Naive thymus-derived CD4-positive, alpha-beta T cell (primary cell): ENCODE measurements at regions not wholly inside any gene's neighbourhood (a gene's known extent, or its start where the extent isn't known, plus 50 kb on each side); places are given as distances from the start of the nearest gene placed in this dataset.

Source experiments
- ATAC-seq: fragments of 150-1000 bp; cut with Tn5 transposase; 2 replicates; pipeline ENCODE4 v1.10.0; 2021; ENCODE audit warnings: mild to moderate bottlenecking, moderate library complexity
- CTCF ChIA-PET: fragments of 350-600 bp; sonication (Branson Sonifier 250); formaldehyde crosslinking; loops from one replicate; lab custom pipeline; 2021; ENCODE audit warnings: antibody characterized with exemption; lab: Charles Lee
- POLR2A ChIA-PET: fragments of 350-600 bp; sonication (Branson Sonifier 250); formaldehyde crosslinking; loops from one replicate; lab custom pipeline; 2021; ENCODE audit warnings: antibody characterized with exemption, inconsistent platforms; lab: Charles Lee
- DNase-seq, 9 donors: peaks; one replicate each; pipeline versions ENCODE4 v3.0.0 to v3.0.0-alpha.2; 2020 to 2022; ENCODE audit warnings: mixed read lengths in 1 of 9
- H3K27ac ChIP-seq: one replicate; pipeline ENCODE4 v1.7.0; 2013; ENCODE audit warnings: mild to moderate bottlenecking, low read depth, low read length, moderate library complexity
- H3K27me3 ChIP-seq, 2 donors: one replicate each; pipeline ENCODE4 v1.7.0; 2013; ENCODE audit warnings: low read length in 2 of 2, mild to moderate bottlenecking in 2 of 2, moderate library complexity in 2 of 2; ENCODE audit not compliant: control insufficient read depth in 2 of 2, insufficient read depth in 2 of 2
- H3K36me3 ChIP-seq, 3 experiments: 1 replicate in 2 of 3; 2 replicates in 1 of 3; pipeline ENCODE4 v1.7.0; 2013; ENCODE audit warnings: low read length in 3 of 3, mild to moderate bottlenecking in 3 of 3, moderate library complexity in 1 of 3; ENCODE audit not compliant: insufficient read depth in 3 of 3, control insufficient read depth in 2 of 3
- H3K4me1 ChIP-seq, 2 donors: one replicate each; pipeline ENCODE4 v1.7.0; 2013; ENCODE audit warnings: low read length in 2 of 2, mild to moderate bottlenecking in 2 of 2, moderate library complexity in 1 of 2; ENCODE audit not compliant: control insufficient read depth in 2 of 2, insufficient read depth in 2 of 2
- H3K4me3 ChIP-seq: 2 replicates; pipeline ENCODE4 v1.7.0; 2013; ENCODE audit warnings: mild to moderate bottlenecking, low read length
- H3K9me3 ChIP-seq, 3 experiments: 1 replicate in 2 of 3; 2 replicates in 1 of 3; pipeline ENCODE4 v1.7.0; 2013; ENCODE audit warnings: low read length in 3 of 3; ENCODE audit not compliant: control insufficient read depth in 2 of 3
- H3K27ac Mint-ChIP-seq, 9 donors: one replicate each; pipeline ENCODE4 v1.8.0; 2020 to 2022; ENCODE audit warnings: mixed read lengths in 9 of 9, mild to moderate bottlenecking in 8 of 9, moderate library complexity in 5 of 9, inconsistent platforms in 2 of 9
- H3K27me3 Mint-ChIP-seq, 5 donors: one replicate each; pipeline ENCODE4 v1.8.0; 2021 to 2022; ENCODE audit warnings: mixed read lengths in 5 of 5, mild to moderate bottlenecking in 1 of 5
- H3K36me3 Mint-ChIP-seq, 5 donors: one replicate each; pipeline ENCODE4 v1.8.0; 2020 to 2022; ENCODE audit warnings: mixed read lengths in 5 of 5, mild to moderate bottlenecking in 3 of 5, inconsistent platforms in 1 of 5
- H3K4me1 Mint-ChIP-seq, 7 donors: one replicate each; pipeline ENCODE4 v1.8.0; 2020 to 2022; ENCODE audit warnings: mixed read lengths in 7 of 7, mild to moderate bottlenecking in 3 of 7, inconsistent platforms in 1 of 7
- H3K4me3 Mint-ChIP-seq, 10 donors: one replicate each; pipeline ENCODE4 v1.8.0; 2020 to 2022; ENCODE audit warnings: mild to moderate bottlenecking in 10 of 10, mixed read lengths in 10 of 10, moderate library complexity in 6 of 10, inconsistent platforms in 2 of 10
- H3K9me3 Mint-ChIP-seq, 11 donors: one replicate each; pipeline ENCODE4 v1.8.0; 2020 to 2022; ENCODE audit warnings: mixed read lengths in 11 of 11, mild to moderate bottlenecking in 4 of 11, inconsistent platforms in 1 of 11, moderate library complexity in 1 of 11
- intact Hi-C, 2 donors: fragments of 100-400 bp; cut with micrococcal nuclease; formaldehyde crosslinking; loops; one replicate each; pipeline ENCODE4 v1.15.1; 2023

GRCh38 chr4:126756050-126756829, 876.5 kb upstream of the INTU start:
- intact Hi-C loops, result no loop called here
- no peaks in the 10 kb centered on the region for H3K9me3 ChIP-seq
- no peak overlapping the region for H3K27ac ChIP-seq
- DNase-seq, result no peak
- Mint-ChIP-seq H3K27me3 (no peaks in the 10 kb centered on the region), H3K4me1 (peaks cover 0 to 1% (median 0%) of the 10 kb centered on the region in 7 donors), H3K36me3 (no peaks in the 10 kb centered on the region), H3K9me3 (peaks cover 0 to 13% (median 4%) of the 10 kb centered on the region in 11 donors), H3K27ac (no peak overlapping the region), H3K4me3 (no peak overlapping the region)
- no peak for ATAC-seq
- H3K27me3 ChIP-seq, result no peaks in the 10 kb centered on the region
- ChIA-PET CTCF (no interaction called here), POLR2A (no interaction called here)
- H3K36me3 ChIP-seq, result no peaks in the 10 kb centered on the region
- no peak overlapping the region for H3K4me3 ChIP-seq
- no peaks in the 10 kb centered on the region for H3K4me1 ChIP-seq

GRCh38 chr4:126757219-126757618, 875.5 kb upstream of the INTU start:
- Mint-ChIP-seq H3K4me3 (no peak overlapping the region), H3K36me3 (no peaks in the 10 kb centered on the region), H3K4me1 (peaks cover 0 to 1% (median 0%) of the 10 kb centered on the region in 7 donors), H3K9me3 (peaks cover 0 to 8% (median 2%) of the 10 kb centered on the region in 11 donors), H3K27ac (no peak overlapping the region), H3K27me3 (no peaks in the 10 kb centered on the region)
- no peaks in the 10 kb centered on the region for H3K36me3 ChIP-seq
- intact Hi-C loops, result no loop called here
- H3K9me3 ChIP-seq, result no peaks in the 10 kb centered on the region
- ChIA-PET POLR2A (no interaction called here), CTCF (no interaction called here)
- DNase-seq (no peak), ATAC-seq (no peak)
- no peaks in the 10 kb centered on the region for H3K27me3 ChIP-seq
- no peak overlapping the region for H3K27ac ChIP-seq
- H3K4me3 ChIP-seq, result no peak overlapping the region
- H3K4me1 ChIP-seq, result no peaks in the 10 kb centered on the region

DNA sequence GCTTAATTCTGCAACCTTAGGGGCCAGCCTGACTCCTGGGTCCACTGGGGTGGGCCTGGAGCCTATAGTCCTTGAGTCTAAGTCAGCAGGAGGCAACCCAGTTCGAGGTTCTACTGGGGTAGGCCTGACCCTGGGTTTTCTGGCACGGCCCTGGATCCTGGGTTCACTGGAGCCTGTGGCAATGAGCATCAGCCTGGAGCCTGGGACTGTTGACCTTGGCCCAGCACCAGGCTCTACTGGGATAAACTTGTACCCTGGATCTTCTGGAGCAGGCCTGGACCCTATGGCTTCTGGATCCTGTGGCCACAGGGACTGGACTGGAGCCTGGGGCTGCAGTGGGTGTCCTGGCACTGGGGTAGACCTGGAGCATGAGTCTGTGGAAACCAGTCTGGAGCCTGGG, 874.3 kb upstream of the INTU start:
- no peaks in the 10 kb centered on the region for H3K27me3 Mint-ChIP-seq
- ChIA-PET CTCF (no interaction called here), POLR2A (no interaction called here)
- intact Hi-C loops, result no loop called here
- H3K36me3 ChIP-seq, result no peaks in the 10 kb centered on the region
- H3K9me3 ChIP-seq, result no peaks in the 10 kb centered on the region
- no peaks in the 10 kb centered on the region for H3K36me3 Mint-ChIP-seq
- H3K27ac Mint-ChIP-seq, result no peak overlapping the region
- H3K4me1 Mint-ChIP-seq, result peaks cover 0 to 1% (median 0%) of the 10 kb centered on the region in 7 donors
- no peaks in the 10 kb centered on the region for H3K4me1 ChIP-seq
- H3K27me3 ChIP-seq, result no peaks in the 10 kb centered on the region
- no peak overlapping the region for H3K27ac ChIP-seq
- ATAC-seq, result peak; percentile 6
- no peak for DNase-seq
- no peak overlapping the region for H3K4me3 ChIP-seq
- no peak overlapping the region for H3K4me3 Mint-ChIP-seq
- peaks cover 0 to 13% (median 4%) of the 10 kb centered on the region in 11 donors for H3K9me3 Mint-ChIP-seq

GRCh38 chr4:126761947-126762662, 870.7 kb upstream of the INTU start:
- H3K27ac ChIP-seq, result no peak overlapping the region
- Mint-ChIP-seq H3K27me3 (no peaks in the 10 kb centered on the region), H3K4me1 (peaks cover 0 to 1% (median 0%) of the 10 kb centered on the region in 7 donors), H3K9me3 (peaks cover 0 to 12% (median 5%) of the 10 kb centered on the region in 11 donors), H3K4me3 (no peak overlapping the region), H3K36me3 (no peaks in the 10 kb centered on the region), H3K27ac (no peak overlapping the region)
- no peak for ATAC-seq
- no peaks in the 10 kb centered on the region for H3K9me3 ChIP-seq
- intact Hi-C loops, result no loop called here
- H3K36me3 ChIP-seq, result no peaks in the 10 kb centered on the region
- H3K4me1 ChIP-seq, result no peaks in the 10 kb centered on the region
- no peaks in the 10 kb centered on the region for H3K27me3 ChIP-seq
- POLR2A ChIA-PET, result no interaction called here
- no peak overlapping the region for H3K4me3 ChIP-seq
- CTCF ChIA-PET, result no interaction called here
- no peak for DNase-seq

DNA sequence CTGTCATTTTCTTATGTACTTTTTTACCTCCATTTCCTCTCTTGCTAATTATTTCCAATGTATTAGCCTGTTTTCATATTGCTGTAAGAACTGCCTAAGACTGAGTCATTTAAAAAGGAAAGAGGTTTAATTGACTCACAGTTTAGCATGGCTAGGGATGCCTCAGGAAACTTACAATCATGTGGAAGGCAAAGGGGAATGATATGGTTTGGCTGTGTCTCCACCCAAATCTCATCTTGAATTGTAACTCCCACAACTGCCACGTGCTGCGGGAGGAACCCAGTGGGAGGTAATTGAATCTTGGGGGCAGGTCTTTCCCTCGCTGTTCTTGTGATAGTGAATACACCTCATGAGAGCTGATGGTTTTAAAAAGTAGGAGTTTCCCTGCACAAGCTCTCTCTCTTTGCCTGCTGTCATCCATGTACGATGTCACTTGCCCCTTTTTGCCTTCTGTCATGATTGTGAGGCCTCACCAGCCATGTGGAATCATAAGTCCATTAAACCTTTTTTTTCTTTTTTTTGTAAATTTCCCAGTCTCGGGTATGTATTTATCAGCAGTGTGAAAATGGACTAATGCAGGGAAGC, 870.0 kb upstream of the INTU start:
- POLR2A ChIA-PET, result no interaction called here
- no peaks in the 10 kb centered on the region for H3K4me1 ChIP-seq
- no peaks in the 10 kb centered on the region for H3K36me3 ChIP-seq
- H3K27ac ChIP-seq, result no peak overlapping the region
- Mint-ChIP-seq H3K27ac (no peak overlapping the region), H3K9me3 (peaks cover 0 to 9% (median 3%) of the 10 kb centered on the region in 11 donors), H3K4me3 (no peak overlapping the region), H3K4me1 (no peaks in the 10 kb centered on the region), H3K27me3 (no peaks in the 10 kb centered on the region), H3K36me3 (no peaks in the 10 kb centered on the region)
- no peaks in the 10 kb centered on the region for H3K27me3 ChIP-seq
- intact Hi-C loops, result no loop called here
- H3K9me3 ChIP-seq, result no peaks in the 10 kb centered on the region
- DNase-seq, result no peak
- ATAC-seq, result no peak
- no peak overlapping the region for H3K4me3 ChIP-seq
- CTCF ChIA-PET, result no interaction called here

DNA sequence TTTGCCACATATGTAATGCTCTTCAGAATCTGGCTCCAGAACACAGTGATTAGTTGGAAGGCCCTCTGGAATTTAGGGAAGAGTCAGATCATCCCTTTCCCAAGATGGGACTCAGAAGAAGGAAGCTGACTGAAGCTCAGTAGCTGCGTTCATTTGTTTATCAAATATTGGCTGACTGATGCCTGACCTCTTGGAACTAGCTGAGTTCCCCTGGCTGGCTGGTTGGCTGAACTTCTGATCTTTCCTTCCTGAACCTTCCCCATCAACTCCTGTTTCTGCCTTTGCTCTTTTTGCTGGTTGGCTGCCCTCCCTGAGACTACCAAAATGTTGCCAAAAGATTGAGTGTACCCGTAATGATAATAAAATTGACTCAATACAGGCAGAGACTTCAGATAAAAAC, 866.5 kb upstream of the INTU start:
- H3K4me1 ChIP-seq, result no peaks in the 10 kb centered on the region
- no peaks in the 10 kb centered on the region for H3K9me3 ChIP-seq
- Mint-ChIP-seq H3K27ac (no peak overlapping the region), H3K4me3 (no peak overlapping the region), H3K27me3 (no peaks in the 10 kb centered on the region), H3K9me3 (peaks cover 0 to 13% (median 4%) of the 10 kb centered on the region in 11 donors), H3K4me1 (no peaks in the 10 kb centered on the region), H3K36me3 (no peaks in the 10 kb centered on the region)
- H3K27ac ChIP-seq, result no peak overlapping the region
- intact Hi-C loops, result no loop called here
- no peak overlapping the region for H3K4me3 ChIP-seq
- H3K36me3 ChIP-seq, result no peaks in the 10 kb centered on the region
- CTCF ChIA-PET, result no interaction called here
- no peak for DNase-seq
- POLR2A ChIA-PET, result no interaction called here
- H3K27me3 ChIP-seq, result no peaks in the 10 kb centered on the region
- no peak for ATAC-seq
